ENCODE measurements at regions not wholly inside any gene's neighbourhood (a gene's known extent, or its start where the extent isn't known, plus 50 kb on each side); places are given as distances from the start of the nearest gene placed in this dataset.

DNA sequence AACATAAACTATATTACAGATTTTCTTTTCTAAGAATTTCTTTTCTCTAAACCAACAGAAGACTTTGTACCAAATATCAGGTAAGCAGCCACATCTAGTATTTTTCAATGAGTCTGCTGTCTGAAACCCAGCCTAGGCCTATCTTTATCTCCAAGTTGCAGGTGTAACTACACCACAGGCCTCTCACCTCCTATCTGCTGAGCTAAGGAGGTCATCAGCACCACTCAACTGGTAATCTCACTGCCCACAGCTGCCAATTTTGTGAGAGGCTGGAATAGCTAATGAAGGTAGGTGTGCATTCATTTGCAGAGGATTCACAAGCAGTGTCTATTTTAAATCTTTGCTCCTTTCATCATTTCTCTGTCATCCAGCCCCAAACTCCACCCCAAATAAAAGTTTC is 584.8 kb downstream of the HDGFL1 start:
- DNase-seq, result no peak
- Histone ChIP-seq H3K4me1 (no peaks in the 10 kb centered on the region), H3K4me3 (no peak overlapping the region), H3K9me3 (no peaks in the 10 kb centered on the region), H3K36me3 (no peaks in the 10 kb centered on the region), H3K27ac (no peak overlapping the region), H3K27me3 (no peaks in the 10 kb centered on the region)
- no peak for TF ChIP-seq POLR2A (IDR thresholded peaks at IDR 0.05)
- TF ChIP-seq CTCF (IDR thresholded peaks at IDR 0.05), result no peak
- no peak for TF ChIP-seq EP300 (IDR thresholded peaks at IDR 0.05)
- TF ChIP-seq POLR2AphosphoS5 (IDR thresholded peaks at IDR 0.05), result no peak
- intact Hi-C loops (cut with DNase I; ENCODE audit: low total_unique reads), result no loop called here

DNA sequence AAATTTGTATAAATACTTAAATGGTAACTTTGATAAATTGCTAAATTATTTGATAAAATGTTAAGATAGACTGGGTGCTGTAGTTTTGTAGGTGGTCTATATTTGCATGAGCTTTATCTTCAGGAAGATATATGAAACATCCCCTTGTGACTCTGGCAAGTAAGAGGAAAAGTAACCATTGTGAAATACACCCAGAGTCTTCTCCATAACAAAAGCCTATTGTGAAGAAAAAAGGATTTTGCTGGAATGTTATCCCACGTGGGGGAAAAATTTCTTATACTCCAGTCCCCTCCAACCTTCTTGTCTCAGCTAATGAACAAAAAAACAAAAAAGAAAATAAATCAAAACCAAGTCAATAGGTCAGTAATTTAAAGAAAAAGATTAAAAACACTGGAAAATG is 600.7 kb downstream of the HDGFL1 start:
- no peak for DNase-seq
- H3K27ac ChIP-seq, result no peak overlapping the region
- no peaks in the 10 kb centered on the region for H3K4me1 ChIP-seq
- WGBS, 5 donors, result 29 to 45% (median 42%) methylated on average over 1 of the region's 1 CpG
- no peak for TF ChIP-seq CTCF (IDR thresholded peaks at IDR 0.05)
- TF ChIP-seq POLR2A (IDR thresholded peaks at IDR 0.05), result no peak
- TF ChIP-seq POLR2AphosphoS5 (IDR thresholded peaks at IDR 0.05), result no peak
- TF ChIP-seq EP300 (IDR thresholded peaks at IDR 0.05), result no peak
- no peak overlapping the region for H3K4me3 ChIP-seq
- no peaks in the 10 kb centered on the region for H3K27me3 ChIP-seq
- intact Hi-C loops (cut with DNase I; ENCODE audit: low total_unique reads), result no loop called here
- H3K9me3 ChIP-seq, result no peaks in the 10 kb centered on the region
- no peaks in the 10 kb centered on the region for H3K36me3 ChIP-seq

- no peaks in the 10 kb centered on the region for H3K4me1 ChIP-seq
- no peaks in the 10 kb centered on the region for H3K36me3 ChIP-seq
- H3K4me3 ChIP-seq, result no peak overlapping the region
- no peak for DNase-seq
- no peak for TF ChIP-seq CTCF (IDR thresholded peaks at IDR 0.05)
- TF ChIP-seq POLR2A (IDR thresholded peaks at IDR 0.05), result no peak
- no peak for TF ChIP-seq POLR2AphosphoS5 (IDR thresholded peaks at IDR 0.05)
- TF ChIP-seq EP300 (IDR thresholded peaks at IDR 0.05), result no peak
- no peaks in the 10 kb centered on the region for H3K27me3 ChIP-seq
- no peaks in the 10 kb centered on the region for H3K9me3 ChIP-seq
- intact Hi-C loops (cut with DNase I; ENCODE audit: low total_unique reads), result no loop called here
- no peak overlapping the region for H3K27ac ChIP-seq
- 51 to 77% (median 61%) methylated on average over 3 of the region's 3 CpGs for WGBS, 5 donors
Observed at GRCh38 chr6:23173234-23173633, 603.9 kb downstream of the HDGFL1 start.

DNA sequence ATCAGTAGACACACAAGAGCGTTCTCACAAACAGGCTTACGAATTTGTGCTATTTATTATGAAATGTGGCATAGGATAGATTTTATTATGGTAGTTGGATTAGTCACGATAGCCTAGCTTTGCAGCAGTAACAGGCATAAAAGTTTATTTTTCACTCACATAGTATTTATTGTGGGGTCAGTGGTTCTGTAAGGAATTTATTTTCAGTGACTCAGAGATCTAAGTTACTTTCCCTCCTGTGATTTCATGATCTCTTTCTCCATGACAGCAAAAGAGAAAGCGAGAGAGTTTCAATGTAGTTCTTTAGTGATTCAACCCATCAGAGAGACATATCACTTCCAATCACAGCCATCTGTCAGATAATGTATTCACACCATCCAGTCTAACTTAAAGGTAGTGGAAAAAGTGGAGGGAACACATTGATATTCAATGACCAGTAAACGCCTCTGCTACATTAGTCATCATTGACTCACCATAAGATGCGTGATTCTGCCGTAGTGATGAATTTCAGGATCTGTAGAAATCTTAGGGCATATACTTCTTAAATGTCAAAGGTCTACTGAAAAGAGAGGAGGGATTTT is 605.5 kb downstream of the HDGFL1 start:
- Histone ChIP-seq H3K9me3 (no peaks in the 10 kb centered on the region), H3K36me3 (no peaks in the 10 kb centered on the region), H3K27ac (no peak overlapping the region), H3K4me1 (no peaks in the 10 kb centered on the region), H3K27me3 (no peaks in the 10 kb centered on the region), H3K4me3 (no peak overlapping the region)
- intact Hi-C loops (cut with DNase I; ENCODE audit: low total_unique reads), result no loop called here
- TF ChIP-seq POLR2AphosphoS5 (IDR thresholded peaks at IDR 0.05) (no peak), EP300 (IDR thresholded peaks at IDR 0.05) (no peak), CTCF (IDR thresholded peaks at IDR 0.05) (no peak), POLR2A (IDR thresholded peaks at IDR 0.05) (no peak)
- 71 to 86% (median 81%) methylated on average over 7 of the region's 7 CpGs for WGBS, 5 donors
- DNase-seq, result no peak

All from stomach (tissue), 8 donors.